ENCODE measurements at regions not wholly inside any gene's neighbourhood (a gene's known extent, or its start where the extent isn't known, plus 50 kb on each side); places are given as distances from the start of the nearest gene placed in this dataset.

DNA sequence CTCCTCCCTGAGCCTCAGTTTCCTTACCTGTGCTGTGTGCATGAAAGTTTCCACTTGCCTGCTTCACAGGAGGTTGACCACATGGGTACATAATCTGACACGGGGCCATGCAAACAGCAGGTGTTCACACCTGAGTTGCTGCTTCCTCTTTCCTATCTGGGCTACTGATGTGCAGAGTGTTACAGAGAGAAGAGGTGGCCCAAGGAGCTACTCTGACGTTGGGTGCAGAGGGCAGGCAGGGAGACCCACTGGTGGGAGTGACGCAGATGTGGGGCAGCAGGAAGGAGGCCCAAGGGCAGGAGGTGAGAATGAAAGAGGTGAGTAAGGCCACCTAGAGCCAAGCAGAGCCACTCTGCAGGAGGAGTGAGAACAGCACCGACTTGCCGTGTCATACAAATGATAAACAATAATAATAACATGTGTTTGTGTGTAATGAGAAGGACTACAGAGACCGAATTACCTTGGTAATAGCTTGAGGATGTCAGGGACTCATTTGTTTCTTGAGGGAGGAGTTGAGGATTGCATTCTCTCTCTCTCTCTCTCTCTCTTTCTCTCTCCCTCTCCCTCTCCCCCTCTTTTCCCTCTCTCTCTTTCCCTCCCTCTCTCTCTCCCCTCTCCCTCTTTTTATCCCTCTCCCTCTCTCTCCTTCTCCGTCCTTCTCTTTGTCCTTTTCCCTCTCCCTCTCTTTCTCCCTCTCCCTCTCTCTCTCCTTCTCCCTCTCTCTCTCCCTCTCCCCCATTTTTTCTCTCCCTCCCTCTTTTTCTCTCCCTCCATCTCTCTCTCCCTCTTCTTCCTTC, 87.4 kb upstream of the IGSF21 start:
- no peak for DNase-seq (ENCODE audit: low read depth in 1 of 2, low spot score in 1 of 2)
- H3K4me3 ChIP-seq (replicated peaks; ENCODE audit: insufficient read depth, low read length): no peak overlapping the region
- H3K27me3 ChIP-seq (ENCODE audit: insufficient read depth, poor library complexity, severe bottlenecking): no peaks in the 10 kb centered on the region
- no peak overlapping the region for H3K27ac ChIP-seq (replicated peaks)
- TF ChIP-seq POLR2AphosphoS5 (IDR thresholded peaks at IDR 0.05; ENCODE audit: low read depth): no peak

- H3K27ac ChIP-seq (replicated peaks): no peak overlapping the region
- TF ChIP-seq GABPA (IDR thresholded peaks at IDR 0.05; ENCODE audit: low read depth) (no peak), SPI1 (IDR thresholded peaks at IDR 0.05; ENCODE audit: borderline replicate concordance, low read depth) (no peak), CTCF (IDR thresholded peaks at IDR 0.05; ENCODE audit: insufficient read depth, low read length) (no peak), POLR2AphosphoS5 (IDR thresholded peaks at IDR 0.05; ENCODE audit: low read depth) (no peak)
- TF ChIP-seq, protein P1, sequence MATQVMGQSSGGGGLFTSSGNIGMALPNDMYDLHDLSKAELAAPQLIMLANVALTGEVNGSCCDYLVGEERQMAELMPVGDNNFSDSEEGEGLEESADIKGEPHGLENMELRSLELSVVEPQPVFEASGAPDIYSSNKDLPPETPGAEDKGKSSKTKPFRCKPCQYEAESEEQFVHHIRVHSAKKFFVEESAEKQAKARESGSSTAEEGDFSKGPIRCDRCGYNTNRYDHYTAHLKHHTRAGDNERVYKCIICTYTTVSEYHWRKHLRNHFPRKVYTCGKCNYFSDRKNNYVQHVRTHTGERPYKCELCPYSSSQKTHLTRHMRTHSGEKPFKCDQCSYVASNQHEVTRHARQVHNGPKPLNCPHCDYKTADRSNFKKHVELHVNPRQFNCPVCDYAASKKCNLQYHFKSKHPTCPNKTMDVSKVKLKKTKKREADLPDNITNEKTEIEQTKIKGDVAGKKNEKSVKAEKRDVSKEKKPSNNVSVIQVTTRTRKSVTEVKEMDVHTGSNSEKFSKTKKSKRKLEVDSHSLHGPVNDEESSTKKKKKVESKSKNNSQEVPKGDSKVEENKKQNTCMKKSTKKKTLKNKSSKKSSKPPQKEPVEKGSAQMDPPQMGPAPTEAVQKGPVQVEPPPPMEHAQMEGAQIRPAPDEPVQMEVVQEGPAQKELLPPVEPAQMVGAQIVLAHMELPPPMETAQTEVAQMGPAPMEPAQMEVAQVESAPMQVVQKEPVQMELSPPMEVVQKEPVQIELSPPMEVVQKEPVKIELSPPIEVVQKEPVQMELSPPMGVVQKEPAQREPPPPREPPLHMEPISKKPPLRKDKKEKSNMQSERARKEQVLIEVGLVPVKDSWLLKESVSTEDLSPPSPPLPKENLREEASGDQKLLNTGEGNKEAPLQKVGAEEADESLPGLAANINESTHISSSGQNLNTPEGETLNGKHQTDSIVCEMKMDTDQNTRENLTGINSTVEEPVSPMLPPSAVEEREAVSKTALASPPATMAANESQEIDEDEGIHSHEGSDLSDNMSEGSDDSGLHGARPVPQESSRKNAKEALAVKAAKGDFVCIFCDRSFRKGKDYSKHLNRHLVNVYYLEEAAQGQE (IDR thresholded peaks at IDR 0.05; ENCODE audit: insufficient replicate concordance, low read depth): no peak
- no peak overlapping the region for H3K4me3 ChIP-seq (replicated peaks; ENCODE audit: insufficient read depth, low read length)
- H3K27me3 ChIP-seq (ENCODE audit: insufficient read depth, poor library complexity, severe bottlenecking): no peaks in the 10 kb centered on the region
- DNase-seq (ENCODE audit: low read depth in 1 of 2, low spot score in 1 of 2): no peak
Observed at GRCh38 chr1:18021242-18021641, 86.4 kb upstream of the IGSF21 start.

DNA sequence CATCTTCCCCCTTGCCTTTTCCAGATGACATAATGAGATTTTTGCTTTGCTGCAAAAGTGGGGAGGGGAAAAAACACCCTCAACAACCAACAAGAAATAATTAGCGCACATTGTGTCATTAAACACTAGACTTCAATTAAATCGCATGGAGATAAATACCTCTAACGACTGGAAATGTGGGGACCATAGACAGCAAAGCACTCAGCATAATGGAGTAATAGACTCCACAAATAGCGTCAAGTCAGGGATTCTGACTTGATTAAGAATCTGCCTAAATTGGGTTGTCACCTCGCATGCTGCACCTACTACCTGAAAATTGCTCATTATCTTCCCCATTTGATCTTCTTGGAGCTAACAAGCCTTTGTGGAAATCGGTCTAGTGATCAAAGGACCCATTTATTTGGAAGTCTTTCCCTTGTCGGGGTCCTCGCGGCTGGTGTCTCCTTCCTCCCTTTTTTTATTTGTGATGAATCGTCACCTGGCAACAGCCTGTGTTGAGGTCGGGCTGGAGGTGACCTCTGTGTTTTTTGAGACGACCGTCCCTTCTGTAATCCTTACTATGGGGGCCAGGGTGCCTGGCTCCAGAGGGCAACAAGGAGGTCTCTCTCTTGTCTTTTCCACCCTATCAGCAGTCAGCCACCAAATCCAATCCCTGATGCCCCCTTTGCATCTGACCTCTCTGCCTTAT, 75.3 kb upstream of the IGSF21 start:
- no peak overlapping the region for H3K4me3 ChIP-seq (replicated peaks; ENCODE audit: insufficient read depth, low read length)
- H3K27ac ChIP-seq (replicated peaks): no peak overlapping the region
- H3K27me3 ChIP-seq (ENCODE audit: insufficient read depth, poor library complexity, severe bottlenecking): no peaks in the 10 kb centered on the region
- DNase-seq (ENCODE audit: low read depth in 1 of 2, low spot score in 1 of 2): no peak
- no peak for TF ChIP-seq SPI1 (IDR thresholded peaks at IDR 0.05; ENCODE audit: borderline replicate concordance, low read depth)
- TF ChIP-seq CTCF (IDR thresholded peaks at IDR 0.05; ENCODE audit: insufficient read depth, low read length): no peak
- TF ChIP-seq POLR2AphosphoS5 (IDR thresholded peaks at IDR 0.05; ENCODE audit: low read depth): no peak
- TF ChIP-seq, protein P1 (IDR thresholded peaks at IDR 0.05; ENCODE audit: insufficient replicate concordance, low read depth): no peak
- no peak for TF ChIP-seq GABPA (IDR thresholded peaks at IDR 0.05; ENCODE audit: low read depth)

GRCh38 chr1:18035145-18035544, 72.5 kb upstream of the IGSF21 start:
- no peak overlapping the region for H3K4me3 ChIP-seq (replicated peaks; ENCODE audit: insufficient read depth, low read length)
- no peak for DNase-seq (ENCODE audit: low read depth in 1 of 2, low spot score in 1 of 2)
- H3K27me3 ChIP-seq (ENCODE audit: insufficient read depth, poor library complexity, severe bottlenecking): no peaks in the 10 kb centered on the region
- no peak for TF ChIP-seq SPI1 (IDR thresholded peaks at IDR 0.05; ENCODE audit: borderline replicate concordance, low read depth)
- no peak for TF ChIP-seq GABPA (IDR thresholded peaks at IDR 0.05; ENCODE audit: low read depth)
- TF ChIP-seq POLR2AphosphoS5 (IDR thresholded peaks at IDR 0.05; ENCODE audit: low read depth): no peak
- TF ChIP-seq, protein P1 (IDR thresholded peaks at IDR 0.05; ENCODE audit: insufficient replicate concordance, low read depth): no peak
- no peak for TF ChIP-seq CTCF (IDR thresholded peaks at IDR 0.05; ENCODE audit: insufficient read depth, low read length)
- H3K27ac ChIP-seq (replicated peaks): no peak overlapping the region
